ENCODE measurements at regions not wholly inside any gene's neighbourhood (a gene's known extent, or its start where the extent isn't known, plus 50 kb on each side); places are given as distances from the start of the nearest gene placed in this dataset.
"Not testable (repeated sequence)": the region's sequence is repeated elsewhere in the genome, so short reads cannot be mapped to it uniquely, and the experiment has no call there.

GRCh38 chr17:51387986-51388385 lies 127.6 kb downstream of the UTP18 start:
- no peak for DNase-seq (ENCODE audit: low spot score)

- no peak for DNase-seq (ENCODE audit: low spot score)
These were observed 129.5 kb downstream of the UTP18 start for GRCh38 chr17:51389875-51390274.

GRCh38 chr17:51391982-51392654 lies 131.8 kb downstream of the UTP18 start:
- DNase-seq (ENCODE audit: low spot score), result no peak

- no peak for DNase-seq (ENCODE audit: low spot score)
These were observed 135.3 kb downstream of the UTP18 start for GRCh38 chr17:51395621-51396020.

- DNase-seq (ENCODE audit: low spot score), result no peak
These were observed 137.2 kb downstream of the UTP18 start for GRCh38 chr17:51397361-51398127.

GRCh38 chr17:51398128-51398525 lies 137.8 kb downstream of the UTP18 start:
- no peak for DNase-seq (ENCODE audit: low spot score)

GRCh38 chr17:51398687-51399086 lies 138.3 kb downstream of the UTP18 start:
- DNase-seq (ENCODE audit: low spot score), result no peak

- no peak for DNase-seq (ENCODE audit: low spot score)
These were observed 140.9 kb downstream of the UTP18 start for GRCh38 chr17:51401279-51401678.

- DNase-seq (ENCODE audit: low spot score), result no peak
These were observed 142.6 kb downstream of the UTP18 start for GRCh38 chr17:51402899-51403298.

GRCh38 chr17:51407576-51407975 lies 147.2 kb downstream of the UTP18 start:
- DNase-seq (ENCODE audit: low spot score), result no peak

GRCh38 chr17:51419476-51419875 lies 159.1 kb downstream of the UTP18 start:
- no peak for DNase-seq (ENCODE audit: low spot score)

GRCh38 chr17:51421525-51421924 lies 161.2 kb downstream of the UTP18 start:
- DNase-seq (ENCODE audit: low spot score), result no peak

GRCh38 chr17:51422634-51423033 lies 162.3 kb downstream of the UTP18 start:
- DNase-seq (ENCODE audit: low spot score), result no peak

- DNase-seq (ENCODE audit: low spot score), result no peak
These were observed 163.2 kb downstream of the UTP18 start for GRCh38 chr17:51423421-51424160.

- no peak for DNase-seq (ENCODE audit: low spot score)
These were observed 165.4 kb downstream of the UTP18 start for GRCh38 chr17:51425773-51426172.

- no peak for DNase-seq (ENCODE audit: low spot score)
These were observed 167.0 kb downstream of the UTP18 start for GRCh38 chr17:51427323-51427811.

- DNase-seq (ENCODE audit: low spot score), result no peak
These were observed 167.5 kb downstream of the UTP18 start for GRCh38 chr17:51427856-51428255.

GRCh38 chr17:51428668-51429495 lies 168.5 kb downstream of the UTP18 start:
- DNase-seq (ENCODE audit: low spot score), result no peak

GRCh38 chr17:51429938-51430337 lies 169.6 kb downstream of the UTP18 start:
- not testable (repeated sequence) for DNase-seq (ENCODE audit: low spot score)

- DNase-seq (ENCODE audit: low spot score), result no peak
These were observed 170.2 kb downstream of the UTP18 start for GRCh38 chr17:51430591-51430990.

GRCh38 chr17:51434434-51435170 lies 174.3 kb downstream of the UTP18 start:
- DNase-seq (ENCODE audit: low spot score), result no peak

All from ureter (tissue), 1 donor.